H1 (cell line): ENCODE measurements at regions not wholly inside any gene's neighbourhood (a gene's known extent, or its start where the extent isn't known, plus 50 kb on each side); places are given as distances from the start of the nearest gene placed in this dataset.
A peak's percentile ranks its signal among the peaks of the same experiment; 100 is the strongest.

Experiments used
- CTCF ChIA-PET: fragments of 300-600 bp; sonication (Branson Sonifier 250); formaldehyde crosslinking; loops from one replicate; lab custom pipeline; 2021; ENCODE audit not compliant: partially characterized antibody; lab: Charles Lee
- POLR2A ChIA-PET: fragments of 300-600 bp; sonication (Branson Sonifier 250); formaldehyde crosslinking; loops from one replicate; lab custom pipeline; 2021; ENCODE audit warnings: inconsistent platforms; ENCODE audit not compliant: partially characterized antibody; lab: Charles Lee
- DNase-seq, 2 experiments: peaks; one replicate each; pipeline versions ENCODE4 v3.0.0 to v3.0.0-alpha.2; 2010 to 2022; ENCODE audit warnings: low spot score in 2 of 2, low read depth in 1 of 2, mixed read lengths in 1 of 2
- FAIRE-seq: peaks from 2 replicates; lab custom pipeline; 2011; peaks lifted over from hg19 to GRCh38; lab: Jason Lieb, UNC
- H2AFZ ChIP-seq: 2 replicates; pipeline ENCODE4 v1.8.1; 2012; ENCODE audit warnings: low read length, inconsistent platforms
- H2AK5ac ChIP-seq: 2 replicates; pipeline ENCODE4 v1.6.1; 2013; ENCODE audit warnings: low read depth, low read length
- H2BK120ac ChIP-seq: replicated peaks from 2 replicates; pipeline ENCODE3; 2013; ENCODE audit warnings: low read depth, low read length, inconsistent platforms
- H2BK12ac ChIP-seq: 2 replicates; pipeline ENCODE4 v1.6.1; 2013; ENCODE audit warnings: low read depth, low read length
- H2BK15ac ChIP-seq: 2 replicates; pipeline ENCODE4 v1.6.1; 2013; ENCODE audit warnings: low read length
- H2BK20ac ChIP-seq: 2 replicates; pipeline ENCODE4 v1.6.1; 2013; ENCODE audit warnings: low read length
- H2BK5ac ChIP-seq: 2 replicates; pipeline ENCODE4 v1.6.1; 2013; ENCODE audit warnings: low read depth, low read length
- H3K14ac ChIP-seq: 2 replicates; pipeline ENCODE4 v1.6.1; 2013; ENCODE audit warnings: inconsistent platforms; ENCODE audit not compliant: insufficient read length
- H3K18ac ChIP-seq: 2 replicates; pipeline ENCODE4 v1.6.1; 2013; ENCODE audit warnings: low read length; ENCODE audit errors: extremely low read depth
- H3K23ac ChIP-seq: 2 replicates; pipeline ENCODE4 v1.6.1; 2013; ENCODE audit warnings: inconsistent platforms; ENCODE audit not compliant: insufficient read length
- H3K23me2 ChIP-seq: 2 replicates; pipeline ENCODE4 v1.6.1; 2013; ENCODE audit warnings: low read depth, low read length
- H3K27ac ChIP-seq: 2 replicates; pipeline ENCODE4 v1.6.1; 2011; ENCODE audit warnings: low read depth, low read length, inconsistent platforms
- H3K27me3 ChIP-seq, 4 experiments: replicated peaks in 1 of 4; 1 replicate in 1 of 4; 2 replicates in 3 of 4; pipeline versions ENCODE4 v1.6.1 to v1.8.1; 2011 to 2013; ENCODE audit warnings: low read length in 3 of 4, mild to moderate bottlenecking in 3 of 4, inconsistent platforms in 2 of 4, mixed read lengths in 2 of 4, moderate library complexity in 1 of 4; ENCODE audit not compliant: control insufficient read depth in 3 of 4, insufficient read depth in 3 of 4; ENCODE audit errors: extremely low read depth in 1 of 4
- H3K36me3 ChIP-seq, 4 experiments: 2 replicates each; pipeline versions ENCODE4 v1.6.1 to v1.8.1; 2011 to 2013; ENCODE audit warnings: mild to moderate bottlenecking in 4 of 4, low read length in 3 of 4, moderate library complexity in 2 of 4, control low read depth in 1 of 4, inconsistent platforms in 1 of 4; ENCODE audit not compliant: insufficient read depth in 4 of 4, control insufficient read depth in 2 of 4
- H3K4ac ChIP-seq: replicated peaks from 2 replicates; pipeline ENCODE3; 2013; ENCODE audit warnings: low read length, low read depth, mixed read lengths, inconsistent platforms; ENCODE audit not compliant: insufficient read length
- H3K4me1 ChIP-seq, 4 experiments: replicated peaks in 1 of 4; 1 replicate in 1 of 4; 2 replicates in 3 of 4; pipeline versions ENCODE4 v1.6.1 to v1.8.1; 2011 to 2013; ENCODE audit warnings: low read length in 3 of 4, inconsistent platforms in 2 of 4, mixed read lengths in 1 of 4; ENCODE audit not compliant: insufficient read depth in 4 of 4, control insufficient read depth in 3 of 4
- H3K4me2 ChIP-seq, 2 experiments: 2 replicates each; pipeline versions ENCODE4 v1.6.1 to v1.8.1; 2011 to 2013; ENCODE audit warnings: low read depth in 2 of 2, low read length in 2 of 2, control low read depth in 1 of 2, inconsistent platforms in 1 of 2, mild to moderate bottlenecking in 1 of 2; ENCODE audit not compliant: insufficient read depth in 1 of 2
- H3K4me3 ChIP-seq, 4 experiments: fragments of 200-600, 300-600 bp in 1 of 4; sonication (generic), shearing (Covaris generic), sonication (Bioruptor Twin) in 1 of 4; 2 replicates each; pipeline versions ENCODE4 v1.5.1 to v1.8.1; 2011 to 2016; ENCODE audit warnings: low read length in 4 of 4, low read depth in 3 of 4, control low read depth in 2 of 4, inconsistent platforms in 2 of 4, mild to moderate bottlenecking in 2 of 4, mixed read lengths in 1 of 4, moderate library complexity in 1 of 4; ENCODE audit not compliant: insufficient read depth in 2 of 4; ENCODE audit errors: extremely low read depth in 1 of 4
- H3K56ac ChIP-seq: replicated peaks from 2 replicates; pipeline ENCODE3; 2013; ENCODE audit warnings: low read depth, mild to moderate bottlenecking, mixed read lengths, low read length, inconsistent platforms; ENCODE audit not compliant: insufficient read length
- H3K79me1 ChIP-seq: 2 replicates; pipeline ENCODE4 v1.6.1; 2013; ENCODE audit warnings: low read depth, low read length, control low read depth
- H3K79me2 ChIP-seq, 2 experiments: 2 replicates each; pipeline versions ENCODE4 v1.6.1 to v1.8.1; 2012 to 2013; ENCODE audit warnings: low read length in 2 of 2, mild to moderate bottlenecking in 2 of 2, inconsistent platforms in 1 of 2; ENCODE audit not compliant: insufficient read depth in 2 of 2, control insufficient read depth in 1 of 2
- H3K9ac ChIP-seq, 4 experiments: replicated peaks in 1 of 4; 1 replicate in 1 of 4; 2 replicates in 3 of 4; pipeline versions ENCODE4 v1.6.1 to v1.8.1; 2011 to 2013; ENCODE audit warnings: low read depth in 3 of 4, low read length in 3 of 4, control low read depth in 2 of 4, mild to moderate bottlenecking in 2 of 4, moderate library complexity in 2 of 4, inconsistent platforms in 1 of 4; ENCODE audit errors: extremely low read depth in 1 of 4
- H3K9me3 ChIP-seq, 2 experiments: 2 replicates each; pipeline versions ENCODE4 v1.6.1 to v1.8.1; 2012 to 2013; ENCODE audit warnings: mild to moderate bottlenecking in 2 of 2, moderate library complexity in 2 of 2, control low read depth in 1 of 2, inconsistent platforms in 1 of 2, low read depth in 1 of 2, low read length in 1 of 2, mixed read lengths in 1 of 2; ENCODE audit not compliant: insufficient read depth in 2 of 2
- H4K20me1 ChIP-seq, 2 experiments: replicated peaks in 1 of 2; 2 replicates each; pipeline versions ENCODE3 to v1.8.1; 2011 to 2013; ENCODE audit warnings: inconsistent platforms in 2 of 2, low read length in 2 of 2, mild to moderate bottlenecking in 1 of 2; ENCODE audit not compliant: insufficient read depth in 2 of 2, control insufficient read depth in 1 of 2
- H4K5ac ChIP-seq: 2 replicates; pipeline ENCODE4 v1.6.1; 2013; ENCODE audit warnings: low read length, low read depth, mixed read lengths, inconsistent platforms; ENCODE audit not compliant: insufficient read length
- H4K8ac ChIP-seq: 2 replicates; pipeline ENCODE4 v1.8.0; 2013; ENCODE audit warnings: mild to moderate bottlenecking, moderate library complexity, low read length, inconsistent platforms; ENCODE audit not compliant: insufficient read depth; ENCODE audit errors: extremely low read depth
- H4K91ac ChIP-seq: replicated peaks from 2 replicates; pipeline ENCODE3; 2013; ENCODE audit warnings: low read length, mixed read lengths, inconsistent platforms; ENCODE audit not compliant: insufficient read length
- CTBP2 ChIP-seq: IDR thresholded peaks from 2 replicates; pipeline ENCODE4 v1.7.0; 2011; ENCODE audit warnings: borderline replicate concordance, mild to moderate bottlenecking, moderate library complexity, mixed read lengths, low read length; ENCODE audit not compliant: insufficient read depth, insufficient read length
- GTF2F1 ChIP-seq: IDR thresholded peaks from 2 replicates; pipeline ENCODE4 v1.6.1; 2012; ENCODE audit warnings: low read depth, low read length, improper control_type of control experiment, borderline replicate concordance
- JUND ChIP-seq: IDR thresholded peaks from 2 replicates; pipeline ENCODE4 v1.6.1; 2011; ENCODE audit warnings: mild to moderate bottlenecking, improper control_type of control experiment, low read length
- RAD21 ChIP-seq, 2 experiments: IDR thresholded peaks in 1 of 2; conservative IDR thresholded peaks in 1 of 2; 2 replicates each; pipeline ENCODE4 v1.6.1; 2011; ENCODE audit warnings: low read depth in 2 of 2, low read length in 2 of 2, improper control_type of control experiment in 1 of 2, inconsistent platforms in 1 of 2, mild to moderate bottlenecking in 1 of 2, moderate library complexity in 1 of 2
- TBP ChIP-seq: IDR thresholded peaks from 2 replicates; pipeline ENCODE4 v1.6.1; 2011; ENCODE audit warnings: low read depth, low read length, improper control_type of control experiment
- TCF12 ChIP-seq: IDR thresholded peaks from 2 replicates; pipeline ENCODE4 v1.6.1; 2011; ENCODE audit warnings: low read depth, mild to moderate bottlenecking, low read length
- WGBS, 2 experiments: shearing (Covaris generic) in 1 of 2; methylation state at CpG; one replicate each; pipeline versions ENCODE4 v1.1.6 to v1.1.7; 2013 to 2015; ENCODE audit warnings: low lambda C conversion rate in 2 of 2, mixed read lengths in 2 of 2, inconsistent platforms in 1 of 2, low coverage in 1 of 2, missing lambda C conversion rate in 1 of 2; ENCODE audit not compliant: insufficient replicate concordance in 2 of 2, insufficient coverage in 1 of 2, insufficient read length in 1 of 2; ENCODE audit errors: extremely low coverage in 1 of 2, missing lambda C conversion rate in 1 of 2; 5-methylcytosine and 5-hydroxymethylcytosine counted together
- TF ChIP-seq, protein P1 (sequence below): IDR thresholded peaks from 2 replicates; pipeline ENCODE4 v1.6.1; 2012; ENCODE audit warnings: low read length, inconsistent platforms

DNA sequence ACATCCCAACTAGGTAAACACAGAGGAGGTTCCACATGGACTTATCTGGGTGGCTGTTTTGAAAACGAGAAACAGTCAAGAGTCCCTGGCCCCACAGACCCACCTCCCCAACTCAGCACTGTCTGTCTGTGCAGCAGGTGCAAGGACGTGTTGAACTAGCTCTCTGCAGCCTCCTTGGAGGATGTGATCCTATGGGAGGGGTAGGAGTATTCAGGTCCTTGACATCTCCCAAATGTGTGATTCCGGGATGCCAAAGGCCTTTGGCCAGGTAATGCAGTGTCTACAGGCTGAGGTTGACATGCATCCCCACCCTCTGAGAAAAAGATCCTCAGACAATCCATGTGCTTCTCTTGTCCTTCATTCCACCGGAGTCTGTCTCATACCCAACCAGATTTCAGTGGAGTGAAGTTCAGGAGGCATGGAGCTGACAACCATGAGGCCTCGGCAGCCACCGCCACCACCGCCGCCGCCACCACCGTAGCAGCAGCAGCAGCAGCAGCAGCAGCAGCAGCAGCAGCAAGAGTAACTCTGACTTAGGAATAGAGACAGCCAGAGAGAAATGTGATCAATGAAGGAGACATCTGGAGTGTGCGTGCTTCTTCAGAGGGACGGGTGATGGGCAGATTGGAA, 151.6 kb upstream of the CAMK1G start:
- Histone ChIP-seq H3K4me1 (peaks cover 13 to 47% (median 42%) of the 10 kb centered on the region in 4 experiments), H3K9me3 (no peaks in the 10 kb centered on the region), H3K4me3 (no peak overlapping the region), H4K91ac (peak overlapping the region; percentile 1), H3K56ac (no peak overlapping the region), H2BK20ac (no peak overlapping the region; the same call in 1 of the 2 replicates), H3K9ac (no peak overlapping the region), H2BK15ac (0 out of 2 replicates have a peak overlapping the region, but pooled peaks have one; percentile 13), H3K4me2 (peak overlapping the region in 1 of 2 experiments; percentile 67; a peak in 1 of 4 replicates), H3K79me2 (peaks cover 0 to 16% of the 10 kb centered on the region in 2 experiments; a peak in 2 of 4 replicates), H3K23me2 (no peaks in the 10 kb centered on the region; the same call in 1 of the 2 replicates), H3K4ac (peak overlapping the region; percentile 4), H3K18ac (peak overlapping the region; percentile 48; the same call in 1 of the 2 replicates), H2BK120ac (no peak overlapping the region), H3K27me3 (no peaks in the 10 kb centered on the region), H2AFZ (no peak overlapping the region), H3K36me3 (peaks cover 0 to 6% (median 2%) of the 10 kb centered on the region in 4 experiments; a peak in 2 of 8 replicates), H3K79me1 (no peaks in the 10 kb centered on the region), H2AK5ac (0 out of 2 replicates have a peak overlapping the region, but pooled peaks have one; percentile 18), H4K8ac (no peak overlapping the region), H3K27ac (no peak overlapping the region), H2BK5ac (0 out of 2 replicates have a peak overlapping the region, but pooled peaks have one; percentile 8), H4K20me1 (no peaks in the 10 kb centered on the region), H2BK12ac (peak overlapping the region; percentile 45), H4K5ac (no peak overlapping the region), H3K14ac (no peak overlapping the region), H3K23ac (no peak overlapping the region)
- TF ChIP-seq TCF12, result no peak
- no peak for TF ChIP-seq TBP
- TF ChIP-seq JUND, result no peak
- TF ChIP-seq RAD21 (IDR thresholded peaks at IDR 0.05 in 1 of 2, conservative IDR thresholded peaks at IDR 0.05 in 1 of 2; ENCODE audit: low read depth in 2 of 2, low read length in 2 of 2), result no peak
- TF ChIP-seq GTF2F1, result no peak
- TF ChIP-seq, protein P1, sequence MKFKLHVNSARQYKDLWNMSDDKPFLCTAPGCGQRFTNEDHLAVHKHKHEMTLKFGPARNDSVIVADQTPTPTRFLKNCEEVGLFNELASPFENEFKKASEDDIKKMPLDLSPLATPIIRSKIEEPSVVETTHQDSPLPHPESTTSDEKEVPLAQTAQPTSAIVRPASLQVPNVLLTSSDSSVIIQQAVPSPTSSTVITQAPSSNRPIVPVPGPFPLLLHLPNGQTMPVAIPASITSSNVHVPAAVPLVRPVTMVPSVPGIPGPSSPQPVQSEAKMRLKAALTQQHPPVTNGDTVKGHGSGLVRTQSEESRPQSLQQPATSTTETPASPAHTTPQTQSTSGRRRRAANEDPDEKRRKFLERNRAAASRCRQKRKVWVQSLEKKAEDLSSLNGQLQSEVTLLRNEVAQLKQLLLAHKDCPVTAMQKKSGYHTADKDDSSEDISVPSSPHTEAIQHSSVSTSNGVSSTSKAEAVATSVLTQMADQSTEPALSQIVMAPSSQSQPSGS, result no peak
- TF ChIP-seq CTBP2, result no peak
- FAIRE-seq, result no peak
- no peak for DNase-seq
- ChIA-PET POLR2A (interaction anchor here (1.2 kb wide), 1 partner anchor 48 kb away, joined by 3 read pairs; no protein-coding TSS in a partner anchor), CTCF (interaction anchor here (0.9 to 2.0 kb wide), 3 partner anchors 78 to 224 kb away, joined by 4 to 7 read pairs (median 6); no protein-coding TSS in a partner anchor)
- WGBS, 2 experiments, result 81% methylated on average over 11 of the region's 12 CpGs; no CpG with 5 or more reads in 1 of the 2 experiments
